OCI-LY7 (cell line): ENCODE measurements at regions not wholly inside any gene's neighbourhood (a gene's known extent, or its start where the extent isn't known, plus 50 kb on each side); places are given as distances from the start of the nearest gene placed in this dataset.

Experiments
- BruUV-seq: library from RNA; stranded (reverse); fragments of 400-500 nt; replicated peaks from 2 replicates; lab custom pipeline; 2021; lab: Mats Ljungman, UMichigan
- CTCF ChIA-PET: fragments of 300-600 bp; sonication (Branson Sonifier 250); formaldehyde crosslinking; loops from one replicate; lab custom pipeline; 2022; ENCODE audit warnings: antibody characterized with exemption; ENCODE audit not compliant: unreplicated experiment; lab: Charles Lee
- POLR2A ChIA-PET: fragments of 300-600 bp; sonication (Branson Sonifier 250); formaldehyde crosslinking; loops from one replicate; lab custom pipeline; 2022; ENCODE audit warnings: antibody characterized with exemption; lab: Charles Lee
- DNase-seq: peaks from one replicate; pipeline ENCODE4 v3.0.0-alpha.2; 2015; ENCODE audit warnings: low spot score
- H2AFZ ChIP-seq: fragments of 200-600 bp; sonication (generic), shearing (Covaris generic); 2 replicates; pipeline ENCODE4 v1.6.1; 2014; ENCODE audit warnings: mild to moderate bottlenecking, antibody characterized with exemption, low read length, moderate library complexity
- H3K27ac ChIP-seq: fragments of 200-600 bp; sonication (generic); 2 replicates; pipeline ENCODE4 v1.5.1; 2014; ENCODE audit warnings: mixed run types, low read depth, mild to moderate bottlenecking, moderate library complexity, low read length, inconsistent platforms; ENCODE audit not compliant: poor library complexity, severe bottlenecking
- H3K36me3 ChIP-seq: fragments of 200-600 bp; sonication (generic); 2 replicates; pipeline ENCODE4 v1.6.1; 2014; ENCODE audit warnings: mild to moderate bottlenecking, antibody characterized with exemption, low read length, moderate library complexity, mixed read lengths; ENCODE audit not compliant: insufficient read depth
- H3K4me1 ChIP-seq: fragments of 200-600 bp; sonication (generic); 2 replicates; pipeline ENCODE4 v1.5.1; 2014; ENCODE audit warnings: mild to moderate bottlenecking, low read length; ENCODE audit not compliant: insufficient read depth, poor library complexity, severe bottlenecking
- H3K4me2 ChIP-seq: fragments of 200-600 bp; sonication (generic); 2 replicates; pipeline ENCODE4 v1.6.1; 2014; ENCODE audit warnings: mild to moderate bottlenecking, low read length
- H3K4me3 ChIP-seq: fragments of 200-600 bp; sonication (generic); 2 replicates; pipeline ENCODE4 v1.5.1; 2014; ENCODE audit warnings: mild to moderate bottlenecking, low read depth, low read length; ENCODE audit not compliant: poor library complexity, severe bottlenecking
- H3K79me2 ChIP-seq: fragments of 200-600 bp; sonication (generic); 2 replicates; pipeline ENCODE4 v1.6.1; 2016; ENCODE audit warnings: low read depth, mild to moderate bottlenecking, low read length, moderate library complexity, mixed read lengths; ENCODE audit not compliant: insufficient read depth
- H3K9me2 ChIP-seq: fragments of 200-600 bp; sonication (generic); 2 replicates; pipeline ENCODE4 v1.6.1; 2016; ENCODE audit warnings: mild to moderate bottlenecking, low read length, mixed read lengths; ENCODE audit not compliant: insufficient read depth
- H3K9me3 ChIP-seq: fragments of 200-600 bp; sonication (generic); 2 replicates; pipeline ENCODE4 v1.6.1; 2014; ENCODE audit warnings: mild to moderate bottlenecking, mixed run types, low read length, mixed read lengths
- H4K20me1 ChIP-seq: fragments of 200-600 bp; sonication (generic); 2 replicates; pipeline ENCODE4 v1.6.1; 2014; ENCODE audit warnings: mild to moderate bottlenecking, antibody characterized with exemption, low read length, moderate library complexity, mixed read lengths; ENCODE audit not compliant: insufficient read depth
- EZH2phosphoT487 ChIP-seq: fragments of 200-600 bp; sonication (generic); IDR thresholded peaks from 2 replicates; pipeline ENCODE4 v1.6.1; 2018; ENCODE audit warnings: low read depth, borderline replicate concordance, mild to moderate bottlenecking, mixed run types, antibody characterized with exemption, low read length, moderate library complexity, mixed read lengths
- intact Hi-C: fragments of 100-400 bp; cut with micrococcal nuclease; formaldehyde crosslinking; loops from one replicate; pipeline ENCODE4 v1.10.0; 2022; ENCODE audit not compliant: unreplicated experiment
- TF ChIP-seq, protein P1 (sequence below): fragments of 200-600 bp; sonication (generic); conservative IDR thresholded peaks from 2 replicates; pipeline ENCODE4 v1.5.1; 2014; ENCODE audit warnings: mild to moderate bottlenecking, antibody characterized with exemption, low read length, moderate library complexity, mixed read lengths

DNA sequence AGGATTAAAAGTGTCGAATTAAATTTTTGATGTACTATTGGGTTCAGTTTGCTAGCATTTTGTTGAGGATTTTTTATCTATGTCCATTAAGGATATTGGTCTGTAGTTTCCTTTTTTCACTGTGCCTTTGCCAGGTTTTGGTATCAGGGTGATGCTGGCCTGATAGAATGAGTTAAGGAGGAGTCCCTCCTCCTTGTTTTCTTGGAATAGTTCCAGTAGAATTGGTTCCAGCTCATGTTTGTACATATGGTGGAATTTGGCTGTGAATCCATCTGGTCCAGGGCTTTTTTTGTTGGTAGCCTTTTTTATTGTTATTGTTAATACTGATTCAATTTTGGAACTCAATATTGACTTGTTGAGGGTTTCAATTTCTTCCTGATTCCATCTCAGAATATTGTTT lies 141.8 kb downstream of the SIM1 start:
- H3K79me2 ChIP-seq, result no peaks in the 10 kb centered on the region
- intact Hi-C loops, result no loop called here
- TF ChIP-seq, protein P1, sequence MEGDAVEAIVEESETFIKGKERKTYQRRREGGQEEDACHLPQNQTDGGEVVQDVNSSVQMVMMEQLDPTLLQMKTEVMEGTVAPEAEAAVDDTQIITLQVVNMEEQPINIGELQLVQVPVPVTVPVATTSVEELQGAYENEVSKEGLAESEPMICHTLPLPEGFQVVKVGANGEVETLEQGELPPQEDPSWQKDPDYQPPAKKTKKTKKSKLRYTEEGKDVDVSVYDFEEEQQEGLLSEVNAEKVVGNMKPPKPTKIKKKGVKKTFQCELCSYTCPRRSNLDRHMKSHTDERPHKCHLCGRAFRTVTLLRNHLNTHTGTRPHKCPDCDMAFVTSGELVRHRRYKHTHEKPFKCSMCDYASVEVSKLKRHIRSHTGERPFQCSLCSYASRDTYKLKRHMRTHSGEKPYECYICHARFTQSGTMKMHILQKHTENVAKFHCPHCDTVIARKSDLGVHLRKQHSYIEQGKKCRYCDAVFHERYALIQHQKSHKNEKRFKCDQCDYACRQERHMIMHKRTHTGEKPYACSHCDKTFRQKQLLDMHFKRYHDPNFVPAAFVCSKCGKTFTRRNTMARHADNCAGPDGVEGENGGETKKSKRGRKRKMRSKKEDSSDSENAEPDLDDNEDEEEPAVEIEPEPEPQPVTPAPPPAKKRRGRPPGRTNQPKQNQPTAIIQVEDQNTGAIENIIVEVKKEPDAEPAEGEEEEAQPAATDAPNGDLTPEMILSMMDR, result no peak
- no peak for TF ChIP-seq EZH2phosphoT487
- H3K4me3 ChIP-seq, result no peak overlapping the region
- DNase-seq, result no peak
- no peaks in the 10 kb centered on the region for H4K20me1 ChIP-seq
- H3K36me3 ChIP-seq, result no peaks in the 10 kb centered on the region
- H3K9me2 ChIP-seq, result no peaks in the 10 kb centered on the region
- no peak overlapping the region for H3K4me2 ChIP-seq
- no peaks in the 10 kb centered on the region for H3K9me3 ChIP-seq
- H2AFZ ChIP-seq, result no peak overlapping the region
- H3K27ac ChIP-seq, result no peak overlapping the region
- no TSS peak for BruUV-seq
- no peaks in the 10 kb centered on the region for H3K4me1 ChIP-seq
- POLR2A ChIA-PET, result no interaction called here
- CTCF ChIA-PET, result no interaction called here

DNA sequence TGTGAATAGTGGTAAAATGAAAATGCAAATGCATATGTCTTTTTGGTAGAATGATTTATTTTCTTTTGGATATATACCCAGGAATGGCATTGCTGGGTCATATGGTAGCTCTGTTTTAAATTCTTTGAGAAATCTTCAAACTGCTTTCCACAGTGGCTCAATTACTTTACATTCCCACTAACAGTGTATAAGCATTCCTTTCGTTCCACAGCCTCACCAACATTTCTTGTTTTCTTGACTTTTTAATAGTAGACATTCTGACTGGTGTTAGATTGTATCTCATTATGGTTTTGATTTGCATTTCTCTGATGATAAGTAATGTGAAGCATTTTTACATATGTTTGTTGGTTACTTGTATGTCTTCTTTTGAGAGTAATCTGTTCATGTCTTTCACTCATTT lies 144.0 kb downstream of the SIM1 start:
- H3K79me2 ChIP-seq, result no peaks in the 10 kb centered on the region
- H4K20me1 ChIP-seq, result no peaks in the 10 kb centered on the region
- H3K9me2 ChIP-seq, result no peaks in the 10 kb centered on the region
- H3K4me3 ChIP-seq, result no peak overlapping the region
- TF ChIP-seq EZH2phosphoT487, result no peak
- TF ChIP-seq, protein P1, result no peak
- intact Hi-C loops, result no loop called here
- H3K4me1 ChIP-seq, result no peaks in the 10 kb centered on the region
- no peak overlapping the region for H3K4me2 ChIP-seq
- DNase-seq, result no peak
- no TSS peak for BruUV-seq
- H2AFZ ChIP-seq, result no peak overlapping the region
- no peaks in the 10 kb centered on the region for H3K36me3 ChIP-seq
- CTCF ChIA-PET, result no interaction called here
- POLR2A ChIA-PET, result interaction anchor here (1.1 kb wide), 1 partner anchor 20 kb away, joined by 3 read pairs; no protein-coding TSS in a partner anchor
- no peak overlapping the region for H3K27ac ChIP-seq
- no peaks in the 10 kb centered on the region for H3K9me3 ChIP-seq

DNA sequence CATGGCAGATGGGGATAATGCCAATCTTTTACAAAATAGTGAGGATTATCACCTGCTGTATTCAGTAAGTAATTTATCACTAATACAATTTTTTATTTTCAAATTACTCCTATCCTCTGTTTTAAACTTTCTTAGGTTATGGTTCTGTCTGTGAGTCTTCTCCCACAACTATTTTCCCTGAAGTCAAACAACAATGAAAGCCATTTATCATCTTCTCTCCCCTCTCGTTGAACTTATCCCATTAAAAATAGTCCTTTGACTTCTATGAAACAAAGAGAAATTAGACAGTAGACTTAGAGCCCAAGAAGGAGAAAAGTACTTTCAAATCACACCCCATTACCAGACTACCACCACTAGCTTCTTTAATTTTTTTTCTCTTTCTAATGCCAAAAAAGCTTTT lies 147.7 kb downstream of the SIM1 start:
- Histone ChIP-seq H4K20me1 (no peaks in the 10 kb centered on the region), H3K4me3 (no peak overlapping the region), H3K4me2 (no peak overlapping the region), H3K4me1 (no peaks in the 10 kb centered on the region), H3K27ac (no peak overlapping the region), H3K9me2 (no peaks in the 10 kb centered on the region), H3K36me3 (no peaks in the 10 kb centered on the region), H3K9me3 (no peaks in the 10 kb centered on the region), H3K79me2 (no peaks in the 10 kb centered on the region), H2AFZ (no peak overlapping the region)
- no peak for DNase-seq
- ChIA-PET CTCF (no interaction called here), POLR2A (interaction anchor here (1.4 kb wide), 1 partner anchor 43 kb away, joined by 3 read pairs; no protein-coding TSS in a partner anchor)
- no peak for TF ChIP-seq EZH2phosphoT487
- TF ChIP-seq, protein P1, result no peak
- intact Hi-C loops, result no loop called here
- BruUV-seq, result no TSS peak
